GM18507 (cell line): ENCODE measurements at regions not wholly inside any gene's neighbourhood (a gene's known extent, or its start where the extent isn't known, plus 50 kb on each side); places are given as distances from the start of the nearest gene placed in this dataset.
"Not testable (repeated sequence)": the region's sequence is repeated elsewhere in the genome, so short reads cannot be mapped to it uniquely, and the experiment has no call there.

Source experiments
- DNase-seq: peaks from one replicate; pipeline ENCODE4 v3.0.0; 2011; ENCODE audit warnings: low read depth; ENCODE audit not compliant: insufficient read length; ENCODE audit errors: extremely low spot score
- FAIRE-seq: peaks from 2 replicates; lab custom pipeline; 2011; peaks lifted over from hg19 to GRCh38; lab: Jason Lieb, UNC

DNA sequence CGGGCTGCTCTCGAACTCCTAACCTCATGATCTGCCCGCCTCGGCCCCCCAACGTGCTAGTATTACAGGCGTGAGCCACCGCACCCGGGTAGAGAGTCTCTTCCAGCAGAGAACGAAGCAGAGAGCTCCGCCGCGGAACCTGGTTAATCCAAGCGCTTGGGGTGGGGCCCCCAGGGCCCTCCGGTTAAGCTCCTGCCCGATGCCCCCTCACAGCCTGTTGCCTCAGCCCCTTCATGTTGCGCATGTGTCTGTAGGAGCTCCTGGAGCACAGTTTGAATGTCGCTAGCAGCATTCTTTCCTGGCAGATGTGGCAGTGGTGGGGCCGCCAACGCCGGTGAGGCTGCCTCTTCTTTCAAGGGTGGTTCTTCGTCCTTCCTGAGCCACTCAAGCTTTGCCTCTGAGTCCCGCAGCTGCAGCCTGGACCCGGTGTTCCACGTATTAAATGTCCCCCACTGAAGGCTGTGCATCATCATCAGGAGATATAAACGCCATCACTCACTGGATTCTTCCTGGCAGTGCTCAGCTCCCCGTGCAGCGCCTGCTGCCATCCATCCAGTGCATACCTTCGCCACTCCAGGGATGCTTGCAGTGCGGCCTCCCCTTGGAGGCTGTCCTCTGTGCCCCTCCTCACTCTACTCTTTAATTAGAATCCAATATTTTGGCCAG, 1919.3 kb downstream of the PCDH9 start:
- DNase-seq (no peak), FAIRE-seq (no peak)

DNA sequence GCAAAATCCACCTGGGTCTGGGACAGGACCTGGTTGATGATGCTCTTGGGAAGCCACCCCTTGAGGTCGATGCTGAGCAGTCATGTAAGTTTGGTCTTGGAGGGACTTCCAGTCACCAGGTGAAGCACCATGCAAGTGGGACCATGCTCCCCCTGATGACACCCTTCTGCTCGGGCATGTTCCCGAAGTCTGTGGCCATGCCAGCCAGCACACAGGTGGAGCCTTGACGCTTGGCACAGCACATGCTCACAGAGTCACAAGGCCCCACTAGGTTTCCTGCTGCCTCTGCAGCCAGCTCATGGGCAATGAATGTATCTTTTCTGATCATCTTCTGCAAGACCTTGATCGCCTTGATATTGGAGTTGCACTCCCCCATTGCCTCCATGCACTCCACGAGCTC, 1920.2 kb downstream of the PCDH9 start:
- DNase-seq (no peak), FAIRE-seq (no peak)

DNA sequence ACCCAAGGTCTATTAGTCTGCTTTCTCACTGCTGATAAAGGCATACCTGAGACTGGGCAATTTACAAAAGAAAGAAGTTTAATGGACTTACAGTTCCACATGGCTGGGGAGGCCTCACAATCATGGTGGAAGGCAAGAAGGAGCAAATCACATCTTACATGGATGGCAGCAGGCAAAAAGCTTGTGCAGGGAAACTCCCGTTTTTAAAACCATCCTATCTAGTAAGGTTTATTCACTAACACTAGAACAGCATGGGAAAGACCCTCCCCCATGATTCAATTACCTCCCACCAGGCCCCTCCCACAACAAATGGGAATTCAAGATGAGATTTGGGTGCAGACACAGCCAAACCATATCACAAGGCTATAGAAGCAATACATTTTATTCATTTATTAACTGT, 1921.4 kb downstream of the PCDH9 start:
- not testable (repeated sequence) for DNase-seq, FAIRE-seq

DNA sequence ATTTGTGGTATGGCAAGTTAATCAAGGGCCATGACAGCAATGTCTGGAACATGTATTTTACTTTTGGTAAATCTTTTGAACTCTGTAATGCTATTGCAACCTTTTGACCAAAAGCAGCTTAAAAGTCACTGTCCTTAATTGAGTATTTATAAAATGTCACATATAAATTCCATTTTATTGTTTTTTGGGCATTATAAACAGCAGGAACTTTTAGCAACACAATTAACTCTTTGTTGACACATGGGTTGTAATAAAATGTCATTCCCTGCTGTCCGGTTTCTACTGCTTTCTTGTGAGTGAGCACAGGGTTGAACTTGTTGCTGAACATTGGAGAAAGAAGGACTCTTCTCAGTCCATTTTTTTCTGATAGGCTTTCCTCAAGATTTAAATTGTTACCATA, 1923.1 kb downstream of the PCDH9 start:
- FAIRE-seq (no peak), DNase-seq (no peak)

DNA sequence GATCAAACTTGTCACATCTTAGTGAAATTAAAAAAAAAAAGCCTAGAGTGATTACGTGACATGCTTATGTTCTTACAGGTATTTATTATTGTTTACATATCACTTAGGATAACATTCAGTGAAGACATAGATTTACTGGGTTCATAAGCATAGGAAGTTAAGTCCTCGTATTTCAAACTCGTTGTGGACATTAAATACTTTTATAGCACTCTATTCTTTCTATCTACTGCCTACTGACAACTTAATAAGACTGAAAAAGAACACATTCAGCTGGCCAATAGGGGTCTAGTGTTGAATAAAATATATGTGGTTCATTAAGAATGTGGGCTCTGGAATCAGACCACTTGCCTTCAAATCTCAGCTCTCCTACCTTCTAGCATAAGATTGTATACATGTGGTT, 1927.4 kb downstream of the PCDH9 start:
- DNase-seq (no peak), FAIRE-seq (no peak)

DNA sequence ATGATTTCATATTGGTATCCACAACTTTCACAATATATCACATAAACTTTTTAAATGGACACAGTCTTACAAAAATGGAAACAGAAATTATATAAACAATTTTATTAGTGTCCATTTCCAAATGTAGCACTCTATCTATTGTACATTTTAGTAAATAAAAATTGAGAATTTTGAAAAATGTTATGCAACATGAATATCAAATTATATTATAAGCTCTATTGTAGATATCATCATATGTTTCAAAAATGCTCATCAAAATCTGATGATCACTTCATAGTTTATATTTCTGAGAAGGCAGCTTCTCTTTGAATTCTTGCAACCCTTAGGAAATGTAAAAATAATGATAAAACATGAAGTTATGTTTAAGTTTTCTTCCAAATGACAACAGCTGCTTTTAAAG, 1928.6 kb downstream of the PCDH9 start:
- FAIRE-seq (no peak), DNase-seq (no peak)

DNA sequence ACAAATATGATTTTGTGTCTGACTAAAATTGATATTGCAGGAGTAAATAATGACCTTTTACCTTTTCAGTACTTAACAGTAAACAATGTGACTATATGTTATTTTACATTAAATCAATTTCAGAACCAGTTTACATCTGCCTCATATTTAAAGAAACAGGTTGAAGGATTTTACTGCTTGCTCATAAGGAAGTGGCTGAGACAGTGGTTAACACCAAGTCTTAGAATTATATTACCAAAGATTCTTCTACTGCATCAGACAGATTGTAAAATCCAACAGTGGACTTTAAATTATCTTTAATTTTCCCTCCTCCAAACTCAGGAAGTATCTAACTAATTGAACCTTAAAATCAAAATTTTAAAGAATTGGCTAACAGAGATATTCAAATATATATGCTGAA, 1929.9 kb downstream of the PCDH9 start:
- FAIRE-seq: no peak
- DNase-seq: no peak

DNA sequence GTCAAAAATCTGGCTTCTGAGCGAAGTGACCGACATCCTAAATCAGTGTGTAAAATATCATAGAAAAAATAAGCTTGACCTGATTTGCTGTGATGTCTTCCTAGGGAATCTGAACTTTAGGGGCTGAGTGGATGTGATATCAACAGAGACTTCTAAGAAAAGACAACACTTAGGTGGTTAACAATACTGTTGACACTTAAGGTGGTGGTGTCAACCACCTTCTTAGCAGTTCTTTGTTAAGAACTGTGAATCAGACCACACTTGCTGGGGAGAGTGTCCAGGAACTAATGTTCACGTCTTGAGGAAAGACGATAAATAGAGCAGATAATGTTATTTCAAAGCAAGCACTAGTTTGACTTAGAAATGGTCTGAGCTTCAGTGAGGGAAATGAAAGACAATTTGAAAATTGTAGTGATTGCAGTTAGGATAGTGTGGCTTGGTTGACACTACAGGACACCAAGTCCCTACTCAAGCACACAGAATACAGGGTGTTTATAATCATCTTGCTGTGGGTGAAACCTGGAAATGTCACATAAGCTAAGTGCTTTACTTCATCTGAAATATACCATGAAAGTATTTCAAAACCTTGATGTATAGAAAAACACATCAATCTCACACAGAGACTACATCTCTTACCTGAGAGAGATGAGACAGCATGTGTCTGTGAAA, 1936.5 kb downstream of the PCDH9 start:
- FAIRE-seq: no peak
- DNase-seq: no peak

DNA sequence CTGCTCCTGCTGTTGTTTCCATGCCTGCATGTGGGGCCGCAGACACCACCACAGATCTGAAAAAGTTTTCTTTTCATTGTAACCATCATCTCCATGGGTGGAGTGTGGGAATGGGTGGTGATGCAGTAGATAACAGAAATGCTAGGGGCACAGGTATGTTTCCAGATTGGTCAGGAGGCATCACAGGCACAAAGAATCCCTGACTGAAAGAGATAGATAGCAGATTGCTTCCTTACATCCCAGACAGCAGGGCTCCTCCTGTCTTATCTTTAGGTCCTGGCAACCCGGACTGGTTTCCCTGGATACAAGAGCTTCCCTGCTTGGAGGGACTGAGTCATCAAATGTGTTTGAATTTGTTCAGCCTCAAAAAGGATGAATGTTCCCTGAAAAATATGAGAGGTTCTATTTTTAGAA, 1937.6 kb downstream of the PCDH9 start:
- FAIRE-seq: no peak
- DNase-seq: no peak

DNA sequence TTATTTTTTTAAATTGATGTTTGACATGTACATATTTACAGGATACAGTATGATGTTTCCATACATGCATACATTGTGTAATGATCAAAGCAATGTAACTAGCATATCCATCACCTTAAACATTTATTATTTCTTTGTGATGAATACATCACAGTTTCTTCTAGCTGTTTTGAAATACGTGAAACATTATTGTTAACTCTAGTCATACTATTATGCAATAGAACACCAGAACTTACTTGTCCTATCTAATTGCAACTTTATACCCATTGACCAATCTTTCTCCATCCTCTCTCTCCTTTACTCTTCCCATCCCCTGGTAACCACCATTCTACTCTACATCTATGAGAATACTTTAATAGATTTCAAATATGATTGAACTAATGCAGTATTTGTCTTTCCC, 1942.7 kb downstream of the PCDH9 start:
- no peak for FAIRE-seq
- no peak for DNase-seq

DNA sequence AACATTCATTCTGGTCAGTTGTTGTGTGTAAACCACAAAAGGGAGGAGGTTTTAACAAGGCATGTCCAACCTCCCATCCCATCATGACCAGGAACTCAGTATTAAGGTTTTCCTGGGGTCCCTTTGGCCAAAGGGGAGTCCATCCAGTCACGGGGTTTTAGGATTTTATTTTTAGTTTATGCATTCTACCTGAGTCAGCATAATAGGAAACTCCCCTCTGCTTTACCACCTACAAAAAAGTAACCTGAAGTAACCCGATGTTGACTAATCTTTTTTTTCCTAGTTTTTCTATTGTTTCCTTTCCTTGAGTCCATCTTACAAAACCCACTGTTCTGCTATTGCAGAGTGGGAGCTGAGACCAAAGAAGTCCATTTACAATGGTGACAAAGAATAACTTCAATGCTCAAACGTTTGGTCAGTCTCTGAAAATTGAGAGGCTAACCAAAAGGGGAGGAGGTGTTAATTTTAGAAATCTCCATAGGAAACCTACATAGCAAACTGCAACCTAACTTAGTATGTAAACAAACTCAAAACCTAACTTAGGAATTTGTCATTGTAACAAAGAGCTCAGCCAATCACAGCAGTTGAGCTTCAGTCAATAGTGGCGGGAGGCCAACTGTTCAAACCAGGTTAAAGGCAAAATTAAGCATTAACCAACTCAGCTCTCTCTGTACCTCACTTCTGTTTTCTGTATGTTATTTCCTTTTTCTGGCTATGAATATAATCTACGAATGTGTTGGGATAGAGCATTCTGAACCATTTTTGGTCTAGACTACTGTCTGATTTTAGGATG, 1954.1 kb downstream of the PCDH9 start:
- FAIRE-seq (no peak), DNase-seq (no peak)

DNA sequence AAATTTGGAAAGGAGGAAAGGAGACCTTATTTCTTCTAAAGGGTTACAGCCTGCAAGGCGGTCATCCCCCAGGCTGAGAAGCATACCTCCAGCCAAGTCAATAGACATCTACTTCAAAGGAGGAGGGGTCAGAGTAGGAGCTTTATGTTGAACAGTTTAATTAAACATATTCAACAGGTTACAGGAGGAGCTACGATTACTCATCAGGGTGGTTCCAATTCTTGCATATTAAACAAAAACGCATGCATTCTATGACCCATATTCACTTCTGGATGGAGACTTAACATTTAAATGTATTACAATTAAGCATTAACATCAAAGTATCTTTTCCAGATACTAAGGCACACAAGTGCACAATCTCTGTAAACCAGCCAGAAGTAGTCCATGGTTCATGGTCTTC, 1955.0 kb downstream of the PCDH9 start:
- FAIRE-seq (no peak), DNase-seq (no peak)

DNA sequence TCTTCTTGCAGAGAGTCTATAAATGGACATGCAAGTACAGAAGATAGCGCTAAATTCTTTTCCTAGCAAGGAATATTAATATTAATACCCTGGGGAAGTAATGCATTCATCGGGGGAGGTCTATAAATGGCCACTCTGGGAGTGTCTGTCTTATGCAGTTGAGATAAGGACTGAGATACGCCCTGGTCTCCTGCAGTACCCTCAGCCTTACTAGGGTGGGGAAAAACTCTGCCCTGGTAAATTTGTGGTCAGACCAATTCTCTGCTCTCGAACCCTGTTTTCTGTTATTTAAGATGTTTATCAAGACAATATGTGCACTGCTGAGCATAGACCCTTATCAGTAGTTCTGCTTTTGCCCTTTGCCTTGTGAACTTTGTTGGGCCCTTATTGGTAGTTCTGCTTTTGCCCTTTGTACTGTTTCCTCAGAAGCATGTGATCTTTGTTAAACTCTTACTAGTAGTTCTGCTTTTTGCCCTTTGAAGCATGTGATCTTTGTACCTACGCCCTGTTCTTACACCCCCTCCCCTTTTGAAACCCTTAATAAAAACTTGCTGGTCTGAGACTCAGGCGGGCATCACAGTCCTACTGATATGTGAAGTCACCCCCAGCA, 1956.2 kb downstream of the PCDH9 start:
- not testable (repeated sequence) for DNase-seq, FAIRE-seq

DNA sequence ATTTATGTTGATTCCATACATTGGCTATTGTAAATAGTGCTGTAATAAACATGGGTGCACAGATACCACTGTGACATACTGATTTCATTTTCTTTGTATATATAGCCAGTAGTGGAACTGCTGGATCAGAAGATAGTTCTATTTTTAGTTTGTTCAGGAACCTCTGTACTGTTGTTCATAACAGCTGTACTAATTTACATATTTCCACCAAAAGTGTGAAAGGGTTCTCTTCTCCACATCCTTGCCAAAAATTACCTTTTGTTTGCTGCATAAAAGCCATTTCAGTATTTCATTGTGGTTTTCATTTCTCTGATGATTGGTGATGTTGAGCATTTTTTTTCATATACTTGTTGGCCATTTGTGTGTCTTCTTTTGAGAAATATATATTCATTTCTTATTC, 1962.1 kb downstream of the PCDH9 start:
- FAIRE-seq (no peak), DNase-seq (no peak)

DNA sequence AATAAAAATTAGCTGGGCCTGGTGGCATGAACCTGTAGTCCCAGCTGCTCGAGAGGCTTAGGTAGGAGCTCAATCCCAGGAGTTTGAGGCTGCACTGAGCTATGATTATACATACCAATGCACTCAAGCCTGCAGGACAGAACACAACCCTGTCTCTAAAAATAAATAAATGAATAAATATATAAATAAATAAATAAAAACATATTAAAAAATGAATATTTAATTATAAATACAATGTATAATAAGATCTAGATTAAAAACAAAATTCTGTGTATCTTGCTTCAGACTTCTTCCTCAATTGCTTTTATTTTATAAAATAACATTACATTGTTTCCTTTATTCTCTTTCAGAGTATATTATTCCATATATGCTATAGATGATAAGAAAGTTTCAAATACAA, 1964.1 kb downstream of the PCDH9 start:
- FAIRE-seq: no peak
- no peak for DNase-seq

DNA sequence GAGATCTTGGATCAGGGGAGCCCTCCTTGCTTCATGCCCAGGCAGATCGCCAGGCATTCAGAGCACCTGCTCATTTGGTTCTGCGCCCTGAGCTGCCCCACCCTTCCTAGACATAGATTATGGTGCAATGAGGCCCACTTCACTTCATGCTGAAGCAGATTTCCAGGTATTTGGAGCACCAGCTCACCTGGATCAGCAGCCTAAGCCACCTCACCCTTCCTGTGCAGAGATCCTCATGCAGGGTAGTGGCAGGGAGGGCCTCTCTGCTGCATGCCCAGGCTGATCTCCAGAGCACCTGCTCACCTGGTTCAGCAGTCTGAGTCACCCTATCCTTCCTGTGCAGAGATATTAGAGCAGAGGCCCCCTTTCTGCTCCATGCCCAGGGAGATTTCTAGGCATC, 1966.1 kb downstream of the PCDH9 start:
- no peak for FAIRE-seq
- DNase-seq: no peak

DNA sequence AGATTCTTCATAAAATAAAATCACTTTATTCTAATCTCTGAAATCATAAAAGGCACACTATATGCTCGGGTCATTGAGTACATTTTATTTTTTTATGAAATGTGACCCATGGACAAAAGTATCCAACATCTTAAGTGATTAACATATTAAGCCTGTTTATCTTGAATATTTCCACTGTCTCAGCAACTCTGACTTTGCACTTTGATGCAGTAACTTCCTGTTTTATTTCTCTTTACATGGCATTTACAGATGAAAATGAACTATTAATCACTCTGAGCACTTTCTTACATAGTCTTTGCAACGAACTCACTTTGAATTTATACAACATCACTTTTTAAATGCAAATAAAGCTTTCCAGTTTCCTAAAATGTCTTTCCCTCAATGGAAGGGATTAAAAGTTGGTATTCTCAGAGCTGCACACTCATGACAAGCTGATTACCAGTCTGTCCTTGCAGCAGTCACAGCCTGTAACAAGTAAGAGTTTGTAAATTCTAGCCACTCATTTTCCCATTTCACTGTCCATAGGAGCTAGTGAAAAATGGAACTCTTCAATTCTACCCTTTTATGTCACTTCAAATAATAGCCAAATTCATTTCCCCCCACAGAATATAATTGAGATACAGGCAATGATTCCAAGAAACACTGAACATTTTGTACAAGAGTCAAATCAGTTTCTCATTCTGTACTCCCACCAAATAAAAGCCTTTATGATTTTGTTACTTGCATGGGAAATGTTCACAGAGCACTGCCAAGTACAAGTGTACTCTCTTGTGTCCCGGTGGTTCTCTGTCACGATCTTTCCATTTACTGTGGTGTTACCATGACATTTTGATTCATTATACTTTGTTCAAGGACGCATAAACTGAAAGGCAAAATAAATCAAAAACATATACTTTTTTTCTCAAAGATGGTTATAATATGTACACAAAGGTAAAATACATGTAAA, 1968.9 kb downstream of the PCDH9 start:
- DNase-seq (no peak), FAIRE-seq (no peak)

DNA sequence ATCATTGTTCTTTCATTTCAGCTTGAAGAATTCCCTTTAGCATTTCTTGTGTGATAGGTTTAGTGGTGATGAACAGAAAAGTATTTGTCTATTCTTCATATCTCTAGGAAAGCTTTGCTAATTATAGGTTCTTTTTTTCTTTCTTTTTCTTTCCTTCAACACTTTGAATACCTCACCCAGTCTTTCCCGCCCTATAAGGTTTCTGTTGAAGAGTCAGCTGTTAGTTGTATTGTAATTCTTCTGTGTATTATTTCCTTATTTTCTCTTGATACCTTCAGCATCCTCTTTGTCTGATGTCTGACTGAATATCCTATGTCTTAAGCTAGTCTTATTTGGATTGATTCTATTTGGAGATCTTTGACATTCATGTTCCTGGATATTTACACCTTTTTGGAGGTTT, 1989.4 kb downstream of the PCDH9 start:
- DNase-seq: no peak
- no peak for FAIRE-seq

DNA sequence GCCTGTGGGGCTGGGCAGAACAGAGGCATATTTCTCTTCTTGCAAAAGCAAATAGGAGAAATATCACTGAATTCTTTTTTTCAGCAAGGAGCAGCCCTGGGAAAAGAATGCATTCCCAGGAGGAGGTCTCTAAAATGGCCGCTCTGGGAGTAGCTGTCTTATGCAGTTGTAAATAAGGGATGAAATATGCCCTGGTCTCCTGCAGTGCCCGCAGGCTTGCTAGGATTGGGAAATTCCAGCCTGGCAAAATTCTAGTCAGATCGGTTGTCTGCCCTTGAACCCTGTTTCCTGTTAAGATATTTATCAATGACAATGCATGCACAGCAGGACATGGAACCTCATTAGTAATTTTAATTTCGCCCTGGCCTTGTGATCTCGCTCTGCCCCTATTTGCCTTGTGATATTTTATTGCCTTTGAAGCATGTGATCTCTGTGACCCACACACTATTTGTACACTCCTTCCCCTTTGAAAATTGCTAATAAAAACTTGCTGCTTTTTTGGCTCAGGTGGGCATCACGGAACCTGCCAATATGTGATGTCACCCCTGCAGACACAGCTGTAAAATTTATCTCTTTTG, 1993.2 kb downstream of the PCDH9 start:
- DNase-seq (no peak), FAIRE-seq (no peak)
